GM23338 (cell line): ENCODE measurements at regions not wholly inside any gene's neighbourhood (a gene's known extent, or its start where the extent isn't known, plus 50 kb on each side); places are given as distances from the start of the nearest gene placed in this dataset.

Experiments
- ATAC-seq: fragments of 200-7000 bp; cut with Tn5 transposase; 3 replicates; pipeline ENCODE4 v1.9.1; 2020
- DNase-seq: peaks from one replicate; pipeline ENCODE4 v3.0.0-alpha.2; 2015; ENCODE audit warnings: low spot score
- H2AFZ ChIP-seq: fragments of 200-600 bp; sonication (generic); 2 replicates; pipeline ENCODE4 v1.8.0; 2016; ENCODE audit warnings: antibody characterized with exemption, mild to moderate bottlenecking, moderate library complexity
- H3F3A ChIP-seq: fragments of 200-600 bp; sonication (generic); replicated peaks from 2 replicates; pipeline ENCODE4 v1.8.0; 2017; ENCODE audit warnings: antibody characterized with exemption, mixed run types, low read depth
- H3K27ac ChIP-seq: fragments of 200-600 bp; sonication (generic); 2 replicates; pipeline ENCODE4 v1.6.1; 2016; ENCODE audit warnings: low read depth
- H3K27me3 ChIP-seq: fragments of 200-600 bp; sonication (generic); 2 replicates; pipeline ENCODE4 v1.8.0; 2016; ENCODE audit warnings: mild to moderate bottlenecking, mixed run types, moderate library complexity; ENCODE audit not compliant: insufficient read depth
- H3K36me3 ChIP-seq: fragments of 200-600 bp; sonication (generic); 2 replicates; pipeline ENCODE4 v1.8.0; 2016; ENCODE audit warnings: mild to moderate bottlenecking; ENCODE audit not compliant: insufficient read depth
- H3K4me1 ChIP-seq: fragments of 200-600 bp; sonication (generic); 2 replicates; pipeline ENCODE4 v1.8.0; 2016; ENCODE audit warnings: mild to moderate bottlenecking, moderate library complexity; ENCODE audit not compliant: insufficient read depth
- H3K4me2 ChIP-seq: fragments of 200-600 bp; sonication (generic); 2 replicates; pipeline ENCODE4 v1.7.1; 2017; ENCODE audit warnings: mixed run types
- H3K4me3 ChIP-seq: fragments of 200-600 bp; sonication (generic); 2 replicates; pipeline ENCODE4 v1.6.1; 2016; ENCODE audit warnings: mixed run types
- H3K79me2 ChIP-seq: fragments of 200-600 bp; sonication (generic); replicated peaks from 2 replicates; pipeline ENCODE4 v1.8.0; 2017; ENCODE audit warnings: mild to moderate bottlenecking; ENCODE audit not compliant: insufficient read depth
- H3K9me2 ChIP-seq: fragments of 200-600 bp; sonication (generic); 2 replicates; pipeline ENCODE4 v1.8.0; 2017; ENCODE audit not compliant: insufficient read depth
- H4K20me1 ChIP-seq: fragments of 200-600 bp; sonication (generic); replicated peaks from 2 replicates; pipeline ENCODE4 v1.8.0; 2017; ENCODE audit warnings: mild to moderate bottlenecking; ENCODE audit not compliant: insufficient read depth
- H3K27ac Mint-ChIP-seq: 2 replicates; pipeline ENCODE4 v1.8.0; 2020; ENCODE audit warnings: inconsistent platforms, mild to moderate bottlenecking, moderate library complexity, mixed read lengths
- H3K27me3 Mint-ChIP-seq: 3 replicates; pipeline ENCODE4 v1.8.0; 2022; ENCODE audit warnings: low read depth, mild to moderate bottlenecking, moderate library complexity, mixed read lengths, inconsistent platforms; ENCODE audit not compliant: insufficient read depth, poor library complexity
- H3K36me3 Mint-ChIP-seq: 3 replicates; pipeline ENCODE4 v1.8.0; 2021; ENCODE audit warnings: low read depth, mild to moderate bottlenecking, inconsistent platforms, moderate library complexity, mixed read lengths
- H3K4me1 Mint-ChIP-seq: 3 replicates; pipeline ENCODE4 v1.8.0; 2020; ENCODE audit warnings: mild to moderate bottlenecking, inconsistent platforms, mixed read lengths
- H3K4me3 Mint-ChIP-seq: 3 replicates; pipeline ENCODE4 v1.8.0; 2021; ENCODE audit warnings: moderate library complexity, mild to moderate bottlenecking, inconsistent platforms, mixed read lengths
- H3K9me3 Mint-ChIP-seq: 3 replicates; pipeline ENCODE4 v1.8.0; 2020; ENCODE audit warnings: moderate library complexity, mild to moderate bottlenecking, inconsistent platforms, mixed read lengths
- CREB1 ChIP-seq: fragments of 250-450 bp; sonication (Bioruptor Pico); IDR thresholded peaks from 2 replicates; pipeline ENCODE4 v1.5.0; 2020; ENCODE audit warnings: low read depth, mild to moderate bottlenecking, moderate library complexity
- CTCF ChIP-seq, 2 experiments: fragments of 200-600 bp in 1 of 2; sonication (generic) in 1 of 2; conservative IDR thresholded peaks; 2 replicates each; pipeline versions ENCODE4 v1.5.1 to v1.6.1; 2016 to 2017; ENCODE audit warnings: antibody characterized with exemption in 2 of 2, low read depth in 2 of 2, mild to moderate bottlenecking in 2 of 2, moderate library complexity in 1 of 2
- ETS1 ChIP-seq: IDR thresholded peaks from 2 replicates; pipeline ENCODE4 v1.6.1; 2016; ENCODE audit warnings: antibody characterized with exemption
- EZH2 ChIP-seq: fragments of 200-600 bp; sonication (generic); IDR thresholded peaks from one replicate; pipeline ENCODE4 v1.8.0; 2017; ENCODE audit warnings: antibody characterized with exemption, mild to moderate bottlenecking, low read depth; ENCODE audit not compliant: unreplicated experiment
- EZH2phosphoT487 ChIP-seq: fragments of 200-600 bp; sonication (generic); IDR thresholded peaks from one replicate; pipeline ENCODE4 v1.8.1; 2018; ENCODE audit warnings: antibody characterized with exemption; ENCODE audit not compliant: unreplicated experiment
- NANOG ChIP-seq: IDR thresholded peaks from 2 replicates; pipeline ENCODE4 v1.6.1; 2016; ENCODE audit warnings: antibody characterized with exemption, borderline replicate concordance
- POLR2AphosphoS5 ChIP-seq: IDR thresholded peaks from 2 replicates; pipeline ENCODE4 v1.6.1; 2016; ENCODE audit warnings: antibody characterized with exemption, low read depth
- REST ChIP-seq: IDR thresholded peaks from one replicate; pipeline ENCODE4 v1.6.1; 2018; ENCODE audit warnings: antibody characterized with exemption; ENCODE audit not compliant: unreplicated experiment
- STAT1 ChIP-seq: IDR thresholded peaks from one replicate; pipeline ENCODE4 v1.6.1; 2016; ENCODE audit warnings: antibody characterized with exemption; ENCODE audit not compliant: unreplicated experiment
- ZNF114 ChIP-seq: fragments of 250-450 bp; sonication (Bioruptor Pico); IDR thresholded peaks from 2 replicates; pipeline ENCODE4 v1.5.0; 2020; ENCODE audit warnings: mild to moderate bottlenecking, moderate library complexity
- ZNF331 ChIP-seq: fragments of 250-450 bp; sonication (Bioruptor Pico); IDR thresholded peaks from 2 replicates; pipeline ENCODE4 v1.5.0; 2020; ENCODE audit warnings: low read depth, mild to moderate bottlenecking, moderate library complexity

GRCh38 chr1:238898856-238899255, 487.5 kb upstream of the CHRM3 start:
- no peak overlapping the region for H2AFZ ChIP-seq
- DNase-seq (no peak), ATAC-seq (no peak)
- no peaks in the 10 kb centered on the region for H3K79me2 ChIP-seq
- no peaks in the 10 kb centered on the region for H3K27me3 ChIP-seq
- Mint-ChIP-seq H3K36me3 (peaks cover 16% of the 10 kb centered on the region; the same call in 2 of the 3 replicates), H3K4me1 (no peaks in the 10 kb centered on the region), H3K27me3 (peaks cover 6% of the 10 kb centered on the region), H3K27ac (no peak overlapping the region), H3K4me3 (no peak overlapping the region), H3K9me3 (peaks cover 30% of the 10 kb centered on the region)
- H3K4me2 ChIP-seq: no peak overlapping the region
- TF ChIP-seq ETS1 (no peak), CREB1 (CRISPR knock-in tag) (no peak), EZH2 (no peak), NANOG (no peak), POLR2AphosphoS5 (no peak)
- no peaks in the 10 kb centered on the region for H3F3A ChIP-seq
- no peaks in the 10 kb centered on the region for H3K9me2 ChIP-seq
- H4K20me1 ChIP-seq: no peaks in the 10 kb centered on the region
- H3K36me3 ChIP-seq: no peaks in the 10 kb centered on the region
- no peak overlapping the region for H3K27ac ChIP-seq
- no peak overlapping the region for H3K4me3 ChIP-seq
- H3K4me1 ChIP-seq: no peaks in the 10 kb centered on the region

GRCh38 chr1:238895911-238896310, 490.5 kb upstream of the CHRM3 start:
- TF ChIP-seq EZH2phosphoT487: no peak
- no peak for TF ChIP-seq ZNF114 (CRISPR knock-in tag)
- TF ChIP-seq STAT1: no peak
- no peak for TF ChIP-seq EZH2
- TF ChIP-seq CTCF (conservative IDR thresholded peaks at IDR 0.05; ENCODE audit: low read depth in 2 of 2): no peak
- TF ChIP-seq REST: no peak
- TF ChIP-seq ZNF331 (CRISPR knock-in tag): no peak
- Histone ChIP-seq H3K27me3 (no peaks in the 10 kb centered on the region), H3K36me3 (no peaks in the 10 kb centered on the region), H3K79me2 (no peaks in the 10 kb centered on the region), H3K4me2 (no peak overlapping the region), H3K9me2 (no peaks in the 10 kb centered on the region), H3F3A (no peaks in the 10 kb centered on the region), H3K27ac (no peak overlapping the region), H3K4me1 (no peaks in the 10 kb centered on the region), H4K20me1 (no peaks in the 10 kb centered on the region), H2AFZ (no peak overlapping the region), H3K4me3 (no peak overlapping the region)
- H3K36me3 Mint-ChIP-seq: 0 out of 3 replicates have a peak, but pooled peaks cover 5% of the 10 kb centered on the region
- H3K4me3 Mint-ChIP-seq: no peak overlapping the region
- H3K9me3 Mint-ChIP-seq: peaks cover 9% of the 10 kb centered on the region
- no peak for DNase-seq
- no peak overlapping the region; the same call in 1 of the 2 replicates for H3K27ac Mint-ChIP-seq
- peaks cover 3% of the 10 kb centered on the region for H3K27me3 Mint-ChIP-seq
- ATAC-seq: no peak
- H3K4me1 Mint-ChIP-seq: no peaks in the 10 kb centered on the region
